HG03520 (cell line): ENCODE measurements at regions not wholly inside any gene's neighbourhood (a gene's known extent, or its start where the extent isn't known, plus 50 kb on each side); places are given as distances from the start of the nearest gene placed in this dataset.
A peak's percentile ranks its signal among the peaks of the same experiment; 100 is the strongest.

Experiments
- ATAC-seq: cut with Tn5 transposase; IDR thresholded peaks from one replicate; pipeline ENCODE4 v1.9.1; 2021; ENCODE audit warnings: mild to moderate bottlenecking, moderate library complexity; ENCODE audit not compliant: unreplicated experiment

DNA sequence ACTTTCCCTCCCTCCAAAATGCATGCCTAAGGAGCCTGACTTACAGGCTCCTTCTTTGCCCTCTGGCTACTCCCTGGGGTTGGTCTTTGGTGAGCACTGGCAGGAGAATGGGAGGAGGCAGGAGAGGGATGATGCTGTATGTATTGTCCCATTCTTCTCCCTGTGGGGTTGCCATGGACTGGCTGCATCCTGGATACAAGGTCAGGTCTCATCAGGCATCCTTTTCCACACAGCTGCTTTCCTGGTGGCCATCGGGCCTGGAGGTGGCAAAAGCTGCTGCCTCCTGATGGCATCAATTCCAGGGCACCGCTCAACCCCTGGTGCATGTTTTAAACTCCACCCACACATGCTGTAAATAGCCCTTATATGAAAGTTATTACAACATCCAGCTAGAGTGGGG lies 257.2 kb downstream of the ETS1 start:
- no peak for ATAC-seq

GRCh38 chr11:128328955-128329551 lies 258.3 kb downstream of the ETS1 start:
- no peak for ATAC-seq

DNA sequence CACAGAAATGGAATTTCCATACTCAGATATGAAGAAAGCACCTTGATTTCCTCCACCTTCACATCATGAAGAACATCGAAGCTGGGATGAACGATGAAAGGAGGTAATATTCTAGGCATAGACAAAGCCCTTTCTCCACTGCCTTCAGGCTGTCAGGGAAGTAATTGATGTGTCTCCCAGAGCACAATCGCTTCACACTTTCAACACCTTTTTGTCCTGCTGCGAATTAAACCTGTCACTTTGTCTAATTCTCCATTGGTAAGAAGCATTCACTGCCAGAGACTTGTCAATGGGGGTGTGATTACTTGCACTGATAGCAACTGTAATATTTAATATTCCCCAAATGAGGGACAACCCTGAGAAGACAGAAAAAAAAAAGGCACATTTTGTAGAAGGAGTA lies 260.1 kb downstream of the ETS1 start:
- no peak for ATAC-seq

GRCh38 chr11:128326791-128327190 lies 260.6 kb downstream of the ETS1 start:
- ATAC-seq, result no peak

- no peak for ATAC-seq
Observed at GRCh38 chr11:128324531-128325141, 262.7 kb downstream of the ETS1 start.

GRCh38 chr11:128324051-128324481 lies 263.3 kb downstream of the ETS1 start:
- ATAC-seq, result no peak

DNA sequence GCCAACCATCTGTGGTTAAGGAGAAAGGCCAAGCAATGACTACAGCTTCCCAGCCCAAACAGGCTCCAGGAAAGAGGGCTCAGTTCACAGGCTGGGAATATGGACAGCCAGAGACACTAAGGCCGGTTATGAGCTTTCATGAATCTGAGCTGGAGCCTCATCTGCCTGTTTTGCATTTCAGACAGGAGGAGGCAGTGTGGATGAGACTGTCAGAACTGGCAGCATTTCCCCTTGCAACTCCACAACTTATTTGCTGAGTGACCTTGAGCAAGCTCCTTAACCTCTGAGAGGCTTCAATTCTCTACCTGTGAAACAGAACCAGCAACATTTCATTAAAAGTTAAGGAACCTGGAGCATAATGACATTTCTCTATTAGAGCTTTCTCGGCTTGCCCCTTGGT lies 264.0 kb downstream of the ETS1 start:
- ATAC-seq, result no peak

- ATAC-seq, result peak; percentile 88
Observed at GRCh38 chr11:128318856-128319474, 268.4 kb downstream of the ETS1 start.

DNA sequence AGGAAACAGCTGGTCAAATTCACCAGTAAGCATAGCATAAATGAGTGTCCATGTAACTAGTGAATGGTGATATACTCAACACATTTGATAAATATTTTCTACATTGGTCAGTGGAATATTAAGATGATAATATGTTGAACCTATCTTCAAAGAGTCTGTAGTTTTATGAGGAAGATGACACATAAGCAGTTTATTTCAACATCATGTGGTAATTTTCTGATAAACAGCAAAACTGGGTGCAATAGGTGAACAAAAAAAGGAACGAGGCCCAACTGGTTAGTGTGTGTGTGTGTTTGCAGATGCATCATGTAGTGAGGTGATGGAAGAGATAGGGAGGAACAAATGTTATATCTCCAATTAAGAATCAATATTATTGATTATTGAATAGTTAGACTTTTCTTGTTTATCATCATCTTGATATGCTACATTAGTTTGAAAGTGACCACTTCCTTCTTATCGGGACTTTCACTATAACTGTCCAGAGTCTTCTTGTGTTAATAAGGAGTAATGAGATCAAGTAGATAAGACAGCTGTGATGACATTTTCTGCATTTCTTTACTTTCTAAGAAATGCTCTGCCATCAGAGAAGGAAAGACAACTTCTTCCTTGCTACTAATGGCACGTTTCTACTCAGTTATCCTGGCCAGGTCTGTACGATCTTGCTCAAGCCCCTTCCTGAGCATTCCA lies 270.7 kb downstream of the ETS1 start:
- no peak for ATAC-seq

DNA sequence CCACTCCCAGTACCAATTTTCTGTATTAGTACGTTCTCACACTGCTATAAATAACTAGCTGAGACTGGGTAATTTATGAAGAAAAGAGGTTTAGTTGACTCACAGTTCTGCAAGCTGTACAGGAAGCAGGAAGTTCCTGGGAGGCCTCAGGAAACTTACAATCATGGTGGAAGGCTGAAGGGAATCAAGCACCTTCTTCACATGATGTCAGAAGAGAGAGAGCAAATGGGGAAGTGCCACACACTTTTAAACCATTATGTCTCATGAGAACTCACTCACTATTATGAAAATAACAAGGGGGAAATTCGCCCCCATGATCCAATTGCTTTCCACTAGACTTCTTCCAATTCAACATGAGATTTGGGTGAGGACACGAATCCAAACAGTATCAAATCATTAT lies 271.4 kb downstream of the ETS1 start:
- ATAC-seq, result no peak

DNA sequence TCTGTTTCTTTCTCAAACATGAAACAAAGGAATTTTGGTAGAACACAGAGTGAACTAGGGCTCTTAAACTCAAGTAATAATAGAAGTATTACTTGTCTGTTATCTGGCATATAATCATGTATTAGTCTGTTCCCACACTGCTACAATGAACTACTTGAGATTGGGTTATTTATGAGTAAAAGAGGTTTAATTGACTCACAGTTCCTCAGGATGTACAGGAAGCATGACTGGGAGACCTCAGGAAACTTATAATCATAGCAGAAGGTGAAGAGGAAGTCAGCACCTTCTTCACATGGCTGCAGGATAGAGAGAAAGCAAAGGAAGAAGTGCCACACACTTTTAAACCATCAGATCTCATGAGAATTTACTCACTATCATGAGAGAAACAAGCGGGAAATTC lies 273.4 kb downstream of the ETS1 start:
- ATAC-seq, result no peak

DNA sequence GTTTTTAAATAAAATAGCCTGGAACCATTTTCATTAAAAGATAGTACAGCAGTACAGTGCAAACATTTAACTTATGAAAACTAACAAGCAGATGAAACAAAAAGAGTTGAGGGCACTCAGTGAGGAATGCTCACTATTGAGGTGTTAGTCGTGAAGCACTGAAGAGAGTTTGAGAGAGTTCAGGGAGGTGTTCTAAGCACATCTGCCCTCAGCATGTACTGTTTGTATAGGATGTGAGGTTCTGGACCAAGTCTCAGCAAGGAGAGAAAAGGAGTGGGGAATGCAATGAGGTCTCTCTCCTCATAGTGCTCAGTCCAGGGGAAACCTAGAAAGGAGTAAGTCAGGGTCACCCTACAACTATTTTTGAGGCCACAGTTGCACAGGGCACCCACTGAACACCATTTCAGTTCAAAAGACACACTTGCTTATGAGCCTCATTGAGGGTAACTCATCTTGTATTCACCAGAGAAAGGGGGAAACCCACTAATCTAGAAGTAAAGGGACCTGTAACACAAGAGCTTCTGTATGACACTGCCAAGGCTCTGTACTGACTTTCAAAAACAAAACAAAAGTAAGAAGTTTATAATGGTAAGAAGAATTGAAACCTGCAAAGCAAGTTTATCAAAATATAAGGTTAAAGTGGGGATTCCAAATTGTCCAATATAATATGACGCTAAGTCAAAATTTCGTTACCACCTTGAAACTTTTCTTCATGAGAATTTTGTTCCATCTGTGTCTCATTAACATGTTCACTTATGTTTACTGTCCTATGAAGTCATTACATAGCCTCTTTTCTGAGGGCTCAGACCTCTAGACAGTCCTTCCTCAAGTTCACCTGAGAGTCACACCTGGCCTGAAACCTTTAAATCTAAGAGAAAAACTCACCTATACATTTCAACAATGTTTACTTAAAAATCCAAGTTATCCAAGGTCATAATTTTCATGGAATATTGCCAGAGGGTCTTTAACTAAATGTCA lies 275.3 kb downstream of the ETS1 start:
- peak; percentile 60 for ATAC-seq

DNA sequence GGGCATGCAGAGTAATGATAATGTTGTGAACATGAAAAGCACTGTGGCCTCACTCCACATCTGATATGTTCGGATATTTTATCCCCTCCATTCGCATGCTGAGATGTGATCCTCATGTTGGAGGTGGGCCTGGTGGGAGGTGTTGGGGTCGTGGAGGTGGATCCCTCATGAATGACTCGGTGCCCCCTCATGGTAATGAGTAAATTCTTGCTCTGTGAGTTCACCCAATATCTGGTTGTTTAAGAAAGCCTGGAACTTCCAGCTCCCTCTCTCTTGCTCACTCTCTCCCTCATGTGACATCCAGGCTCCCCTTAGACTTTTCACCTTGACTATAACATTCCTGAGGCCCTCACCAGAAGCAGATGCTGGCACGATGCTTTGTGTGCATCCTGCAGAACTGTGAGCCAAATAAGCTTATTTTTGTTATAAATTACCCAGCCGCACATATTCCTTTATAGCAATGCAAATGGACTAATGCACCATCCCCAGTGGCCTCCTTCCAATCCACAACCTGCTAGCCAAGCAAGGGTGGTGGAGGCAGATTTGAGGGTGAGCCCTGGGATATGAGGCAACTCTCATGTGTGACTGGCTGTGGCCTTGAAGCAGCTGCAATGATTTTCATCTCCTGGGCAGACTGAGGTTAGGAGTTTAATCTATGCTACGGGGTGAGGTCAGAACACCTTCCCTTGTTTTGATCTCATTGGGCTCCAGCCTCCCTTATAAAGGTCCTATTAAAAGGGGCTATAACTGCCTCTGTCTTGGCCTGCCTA lies 276.5 kb downstream of the ETS1 start:
- no peak for ATAC-seq

DNA sequence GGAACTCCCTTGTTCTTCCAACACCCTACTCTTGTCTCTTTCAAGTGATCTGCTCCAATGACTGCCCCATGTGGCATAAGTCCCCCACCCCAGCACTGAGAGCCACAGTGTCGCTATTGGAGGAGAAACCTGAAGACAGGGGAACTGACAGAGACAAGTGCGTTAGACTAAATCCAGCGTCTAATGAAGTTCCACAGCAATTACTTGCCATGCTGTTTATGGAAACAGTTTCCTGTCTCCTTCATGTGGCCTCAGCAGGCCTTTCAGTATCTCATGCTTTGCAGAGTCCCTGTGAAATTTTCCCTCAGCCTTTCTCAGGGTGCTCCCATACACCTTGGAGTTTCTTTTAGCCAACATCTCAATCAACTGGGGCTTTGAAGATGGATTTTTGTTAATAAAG lies 277.4 kb downstream of the ETS1 start:
- ATAC-seq, result no peak

DNA sequence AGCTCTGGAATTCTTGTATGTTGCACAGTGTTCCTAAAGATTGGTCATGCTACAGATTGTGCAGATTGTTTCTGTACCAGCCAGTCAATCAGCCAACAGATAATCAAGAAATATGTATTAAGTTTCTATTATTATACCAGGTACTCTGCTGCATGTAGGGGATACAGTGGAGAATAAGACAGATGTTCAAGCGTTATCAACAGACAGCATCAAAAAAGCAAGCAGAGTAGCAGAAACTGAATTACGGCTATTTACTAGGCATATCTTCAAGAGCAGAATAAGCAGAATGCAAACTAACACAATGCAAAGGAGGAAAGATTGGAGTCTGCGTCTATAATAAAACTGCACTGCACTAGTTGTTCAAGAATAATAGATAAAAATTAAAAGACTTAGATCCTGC lies 278.6 kb downstream of the ETS1 start:
- ATAC-seq, result no peak

- ATAC-seq, result no peak
Observed at GRCh38 chr11:128305588-128305987, 281.8 kb downstream of the ETS1 start.

DNA sequence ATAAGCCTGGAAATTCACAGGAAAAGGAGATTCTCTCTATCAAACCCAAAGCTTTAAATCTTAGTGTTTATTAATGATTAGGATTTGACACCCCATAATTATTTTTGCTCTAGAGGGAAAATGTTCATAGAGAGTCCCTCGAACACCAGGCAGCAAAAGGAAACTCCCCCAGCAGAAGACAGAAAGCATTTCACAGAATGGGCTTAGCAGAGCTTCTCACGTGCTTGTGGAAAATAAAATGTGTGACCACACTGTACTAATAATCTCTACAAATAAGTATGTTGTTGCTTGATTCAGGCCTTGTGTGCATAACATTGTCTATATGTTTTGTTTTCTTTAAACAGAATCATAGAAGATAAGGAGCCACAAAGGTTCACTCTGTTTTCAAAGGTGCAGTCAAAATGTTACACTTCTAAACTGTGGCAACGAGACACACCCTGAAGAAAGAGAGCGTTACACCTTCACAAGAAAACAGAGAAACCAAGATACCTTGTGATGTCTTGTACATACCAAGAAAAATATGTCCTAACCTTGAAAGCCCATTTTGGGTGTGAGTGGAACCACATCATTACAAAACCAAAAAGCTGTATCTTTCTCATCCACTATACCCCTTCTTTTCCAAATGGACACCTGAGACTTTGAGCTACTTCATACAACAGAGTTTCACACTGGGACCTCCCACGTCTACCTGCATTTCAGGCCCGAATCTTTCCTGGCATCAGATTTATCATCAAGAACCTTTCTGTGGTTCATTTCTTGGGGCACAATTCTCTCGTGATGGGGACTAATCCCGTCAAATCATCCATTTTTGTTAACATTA lies 282.5 kb downstream of the ETS1 start:
- no peak for ATAC-seq

- ATAC-seq, result no peak
Observed at GRCh38 chr11:128304116-128304515, 283.2 kb downstream of the ETS1 start.

GRCh38 chr11:128303383-128303782 lies 284.0 kb downstream of the ETS1 start:
- ATAC-seq, result no peak
